PC-3 (cell line): ENCODE measurements at regions not wholly inside any gene's neighbourhood (a gene's known extent, or its start where the extent isn't known, plus 50 kb on each side); places are given as distances from the start of the nearest gene placed in this dataset.

Source experiments
- EZH2 ChIP-seq: fragments of 300-600 bp; sonication (generic); IDR thresholded peaks from one replicate; pipeline ENCODE4 v1.6.1; 2017; ENCODE audit warnings: antibody characterized with exemption, mild to moderate bottlenecking, low read length; ENCODE audit not compliant: unreplicated experiment
- TF ChIP-seq, protein P1 (sequence below): fragments of 300-600 bp; sonication (generic); conservative IDR thresholded peaks from 2 replicates; pipeline ENCODE4 v1.5.1; 2017; ENCODE audit warnings: antibody characterized with exemption, low read depth, mild to moderate bottlenecking, low read length

DNA sequence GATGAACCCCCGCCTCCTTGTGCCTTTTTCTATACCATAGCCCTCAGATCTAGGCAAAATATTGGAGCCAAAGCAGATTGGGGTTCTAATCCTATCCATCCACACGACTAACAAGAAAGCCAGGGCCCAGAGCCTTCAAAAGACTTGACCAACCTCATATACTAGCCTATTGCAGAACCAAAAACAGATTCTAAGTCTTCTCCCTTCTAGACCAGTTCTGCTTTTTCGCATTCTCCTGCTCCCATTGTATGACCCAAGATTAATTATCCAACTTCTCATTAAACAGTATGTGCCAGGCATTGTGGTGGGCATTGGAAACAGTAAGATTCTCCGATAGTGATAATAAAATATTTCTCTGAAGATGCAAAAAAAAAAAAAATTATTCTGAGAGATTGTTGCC, 113.7 kb upstream of the JARID2 start:
- no peak for TF ChIP-seq EZH2
- TF ChIP-seq, protein P1, sequence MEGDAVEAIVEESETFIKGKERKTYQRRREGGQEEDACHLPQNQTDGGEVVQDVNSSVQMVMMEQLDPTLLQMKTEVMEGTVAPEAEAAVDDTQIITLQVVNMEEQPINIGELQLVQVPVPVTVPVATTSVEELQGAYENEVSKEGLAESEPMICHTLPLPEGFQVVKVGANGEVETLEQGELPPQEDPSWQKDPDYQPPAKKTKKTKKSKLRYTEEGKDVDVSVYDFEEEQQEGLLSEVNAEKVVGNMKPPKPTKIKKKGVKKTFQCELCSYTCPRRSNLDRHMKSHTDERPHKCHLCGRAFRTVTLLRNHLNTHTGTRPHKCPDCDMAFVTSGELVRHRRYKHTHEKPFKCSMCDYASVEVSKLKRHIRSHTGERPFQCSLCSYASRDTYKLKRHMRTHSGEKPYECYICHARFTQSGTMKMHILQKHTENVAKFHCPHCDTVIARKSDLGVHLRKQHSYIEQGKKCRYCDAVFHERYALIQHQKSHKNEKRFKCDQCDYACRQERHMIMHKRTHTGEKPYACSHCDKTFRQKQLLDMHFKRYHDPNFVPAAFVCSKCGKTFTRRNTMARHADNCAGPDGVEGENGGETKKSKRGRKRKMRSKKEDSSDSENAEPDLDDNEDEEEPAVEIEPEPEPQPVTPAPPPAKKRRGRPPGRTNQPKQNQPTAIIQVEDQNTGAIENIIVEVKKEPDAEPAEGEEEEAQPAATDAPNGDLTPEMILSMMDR: no peak
